Right lobe of liver (tissue), 4 donors: ENCODE measurements at regions not wholly inside any gene's neighbourhood (a gene's known extent, or its start where the extent isn't known, plus 50 kb on each side); places are given as distances from the start of the nearest gene placed in this dataset.

Source experiments
- CTCF ChIP-seq, 4 donors: fragments of 200-600 bp in 3 of 4; fragments of 450-650 bp in 1 of 4; IDR thresholded peaks; one replicate each; pipeline versions ENCODE4 v1.5.1 to v1.8.0; 2016 to 2022; ENCODE audit warnings: antibody characterized with exemption in 4 of 4, mild to moderate bottlenecking in 2 of 4
- POLR2A ChIP-seq: fragments of 450-650 bp; IDR thresholded peaks from one replicate; pipeline ENCODE4 v1.6.1; 2017; ENCODE audit warnings: antibody characterized with exemption, mild to moderate bottlenecking
- donor health status: DM: no; HTN: no; CAD: no.
- donor health status: DM: no; HTN: no; CAD: no.
- donor health status: DM: no; HTN: yes; CAD: no.

GRCh38 chr1:69146303-69146702 is 421.4 kb upstream of the LRRC7 start:
- TF ChIP-seq CTCF (IDR thresholded peaks at IDR 0.05) (no peak), POLR2A (no peak)
